ENCODE measurements at regions not wholly inside any gene's neighbourhood (a gene's known extent, or its start where the extent isn't known, plus 50 kb on each side); places are given as distances from the start of the nearest gene placed in this dataset.

DNA sequence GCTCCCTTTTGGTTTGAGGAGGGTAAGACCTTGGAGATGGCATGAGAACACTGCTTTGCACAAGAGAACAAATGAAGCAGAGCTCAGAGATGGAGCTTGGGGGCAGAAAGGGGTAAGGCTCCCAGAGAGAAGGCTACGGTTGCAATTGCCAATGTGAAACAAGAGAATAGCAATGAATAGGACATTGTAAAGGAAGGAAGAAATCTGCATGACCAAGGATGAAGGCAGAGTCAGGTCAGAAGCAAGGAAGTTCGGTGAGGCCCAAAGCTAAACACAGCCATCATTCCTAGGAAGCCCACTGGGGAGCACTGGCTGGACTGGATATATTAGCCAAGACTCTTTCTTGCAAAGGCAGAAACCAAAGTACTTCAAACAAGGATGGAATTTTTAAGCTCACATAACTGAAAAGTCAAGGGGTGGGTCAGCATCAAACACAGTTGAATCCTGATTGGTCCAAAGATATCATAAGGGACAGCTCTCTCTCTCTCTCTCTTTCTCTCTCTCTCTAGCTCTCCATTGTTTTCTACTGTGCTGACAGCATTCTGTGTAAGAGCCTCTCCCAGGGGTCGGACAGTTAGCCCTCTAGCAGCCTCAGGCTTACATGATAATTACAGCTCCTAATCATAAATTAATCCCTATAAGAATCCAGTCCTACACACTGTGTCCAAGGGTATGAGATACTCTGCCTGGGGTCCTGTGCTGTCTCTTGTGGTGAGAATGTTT is 484.3 kb downstream of the SOX6 start:
- Histone ChIP-seq H3K27me3 (no peaks in the 10 kb centered on the region), H3K27ac (no peak overlapping the region), H3K9me3 (no peaks in the 10 kb centered on the region), H3K4me3 (no peak overlapping the region), H3K36me3 (no peaks in the 10 kb centered on the region), H3K4me1 (peaks cover 0 to 14% (median 0%) of the 10 kb centered on the region in 3 donors)
- TF ChIP-seq CTCF (IDR thresholded peaks at IDR 0.05) (no peak), POLR2A (IDR thresholded peaks at IDR 0.05) (no peak)
- intact Hi-C loops (cut with DNase I): no loop called here
- WGBS, 2 donors: 78 to 87% methylated on average over 3 of the region's 3 CpGs
- no peak for DNase-seq

- 75 to 81% methylated on average over 1 of the region's 1 CpG for WGBS, 2 donors
- Histone ChIP-seq H3K27ac (no peak overlapping the region), H3K9me3 (no peaks in the 10 kb centered on the region), H3K4me1 (no peaks in the 10 kb centered on the region), H3K36me3 (no peaks in the 10 kb centered on the region), H3K4me3 (no peak overlapping the region), H3K27me3 (no peaks in the 10 kb centered on the region)
- DNase-seq: no peak
- intact Hi-C loops (cut with DNase I): no loop called here
- no peak for TF ChIP-seq POLR2A (IDR thresholded peaks at IDR 0.05)
- no peak for TF ChIP-seq CTCF (IDR thresholded peaks at IDR 0.05)
These were observed 482.8 kb downstream of the SOX6 start for GRCh38 chr11:15873501-15873900.

GRCh38 chr11:15874704-15875103 is 481.6 kb downstream of the SOX6 start:
- Histone ChIP-seq H3K27me3 (no peaks in the 10 kb centered on the region), H3K36me3 (no peaks in the 10 kb centered on the region), H3K4me1 (no peaks in the 10 kb centered on the region), H3K9me3 (no peaks in the 10 kb centered on the region), H3K4me3 (no peak overlapping the region), H3K27ac (no peak overlapping the region)
- WGBS, 2 donors: 82 to 96% methylated on average over 2 of the region's 2 CpGs
- TF ChIP-seq POLR2A (IDR thresholded peaks at IDR 0.05) (no peak), CTCF (IDR thresholded peaks at IDR 0.05) (no peak)
- DNase-seq: no peak
- intact Hi-C loops (cut with DNase I): no loop called here

DNA sequence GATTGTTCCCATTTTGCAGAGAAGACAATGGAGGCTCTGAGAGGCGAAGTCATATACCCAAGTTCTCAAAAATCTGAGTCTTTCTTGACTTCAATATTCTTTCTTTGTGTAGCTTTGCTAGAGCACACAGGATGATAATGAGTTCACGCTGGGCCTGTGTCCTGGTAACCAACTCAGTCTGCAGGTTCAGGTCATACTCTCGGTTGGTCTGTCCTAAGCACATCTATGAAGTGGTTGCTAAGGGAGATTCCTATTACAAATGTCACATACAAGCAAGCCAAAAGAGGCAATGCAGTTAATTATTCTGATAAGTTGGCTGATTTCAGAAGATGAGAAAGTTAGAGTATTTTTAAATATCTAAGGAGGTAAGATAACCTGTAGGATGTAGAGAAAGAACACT is 481.0 kb downstream of the SOX6 start:
- H3K4me3 ChIP-seq: no peak overlapping the region
- no peak for DNase-seq
- intact Hi-C loops (cut with DNase I): no loop called here
- no peaks in the 10 kb centered on the region for H3K9me3 ChIP-seq
- H3K27ac ChIP-seq: no peak overlapping the region
- no peak for TF ChIP-seq POLR2A (IDR thresholded peaks at IDR 0.05)
- no peak for TF ChIP-seq CTCF (IDR thresholded peaks at IDR 0.05)
- 89 to 94% methylated on average over 3 of the region's 3 CpGs for WGBS, 2 donors
- H3K4me1 ChIP-seq: no peaks in the 10 kb centered on the region
- no peaks in the 10 kb centered on the region for H3K27me3 ChIP-seq
- H3K36me3 ChIP-seq: no peaks in the 10 kb centered on the region

- H3K36me3 ChIP-seq: no peaks in the 10 kb centered on the region
- no peak for DNase-seq
- TF ChIP-seq POLR2A (IDR thresholded peaks at IDR 0.05) (no peak), CTCF (IDR thresholded peaks at IDR 0.05) (no peak)
- H3K4me1 ChIP-seq: no peaks in the 10 kb centered on the region
- H3K27ac ChIP-seq: no peak overlapping the region
- H3K4me3 ChIP-seq: no peak overlapping the region
- WGBS, 2 donors: 64 to 71% methylated on average over 2 of the region's 2 CpGs
- H3K27me3 ChIP-seq: no peaks in the 10 kb centered on the region
- intact Hi-C loops (cut with DNase I): no loop called here
- no peaks in the 10 kb centered on the region for H3K9me3 ChIP-seq
These were observed 480.4 kb downstream of the SOX6 start for GRCh38 chr11:15875943-15876342.
